ENCODE measurements at regions not wholly inside any gene's neighbourhood (a gene's known extent, or its start where the extent isn't known, plus 50 kb on each side); places are given as distances from the start of the nearest gene placed in this dataset.

GRCh38 chr3:104149154-104149553, 1217.6 kb upstream of the ALCAM start:
- CTCF ChIA-PET = interaction anchor here (1.2 kb wide), 1 partner anchor 10 kb away, joined by 3 read pairs; no protein-coding TSS in a partner anchor
- SMC1A ChIA-PET (ENCODE audit: uncharacterized antibody, unreplicated experiment) = no interaction called here
- BruUV-seq (replicated peaks) = no TSS peak
- H3K36me3 ChIP-seq (ENCODE audit: control insufficient read depth in 2 of 2, insufficient read depth in 2 of 2, low read length in 1 of 2) = no peaks in the 10 kb centered on the region
- H3K79me2 ChIP-seq (ENCODE audit: control insufficient read depth, insufficient read depth, low read length) = no peaks in the 10 kb centered on the region
- H3K4me3 ChIP-seq = no peak overlapping the region
- H2AFZ ChIP-seq (ENCODE audit: control insufficient read depth, low read depth, low read length) = no peak overlapping the region
- RAD21 ChIA-PET (ENCODE audit: unreplicated experiment) = no interaction called here
- no peaks in the 10 kb centered on the region for H4K20me1 ChIP-seq (ENCODE audit: control insufficient read depth, insufficient read depth)
- no peaks in the 10 kb centered on the region for H3K9me3 ChIP-seq (replicated peaks; ENCODE audit: control insufficient read depth, insufficient read depth, low read length)
- H3K27me3 ChIP-seq (replicated peaks in 1 of 2; ENCODE audit: control insufficient read depth in 2 of 2, insufficient read depth in 2 of 2, low read length in 1 of 2) = no peaks in the 10 kb centered on the region
- POLR2A ChIA-PET = no interaction called here
- no peak overlapping the region for H3K9ac ChIP-seq (ENCODE audit: control insufficient read depth, insufficient read depth, low read length)
- intact Hi-C loops (cut with micrococcal nuclease; ENCODE audit: unreplicated experiment) (no loop called here), in situ Hi-C loops (cut with MboI) (no loop called here)
- TF ChIP-seq STAT3 (IDR thresholded peaks at IDR 0.05; ENCODE audit: low read depth, low read length) (no peak), BCLAF1 (IDR thresholded peaks at IDR 0.05) (no peak), RELA (IDR thresholded peaks at IDR 0.05; ENCODE audit: borderline replicate concordance, partially characterized antibody) (no peak), CUX1 (IDR thresholded peaks at IDR 0.05; ENCODE audit: insufficient replicate concordance, low read depth, low read length) (no peak), MTA3 (IDR thresholded peaks at IDR 0.05; ENCODE audit: borderline replicate concordance, low read length) (no peak), SKIL (IDR thresholded peaks at IDR 0.05; ENCODE audit: low read depth, poor library complexity, severe bottlenecking) (no peak), SREBF2 (IDR thresholded peaks at IDR 0.05; ENCODE audit: low read length) (no peak), NFYB (IDR thresholded peaks at IDR 0.05; ENCODE audit: insufficient read depth, low read depth, low read length) (no peak)
- H3K4me2 ChIP-seq (ENCODE audit: control insufficient read depth, insufficient read depth) = no peak overlapping the region
- FAIRE-seq (no peak), ATAC-seq (no peak), DNase-seq (ENCODE audit: low read depth, low spot score) (no peak)
- 4% methylated on average over 1 of the region's 1 CpG for WGBS (ENCODE audit: insufficient coverage, insufficient replicate concordance, low lambda C conversion rate, missing lambda C conversion rate)
- H3K4me1 ChIP-seq (ENCODE audit: control insufficient read depth, insufficient read depth, low read length) = no peaks in the 10 kb centered on the region
- no peak overlapping the region for H3K27ac ChIP-seq (ENCODE audit: control insufficient read depth, insufficient read depth)
